ENCODE measurements at regions not wholly inside any gene's neighbourhood (a gene's known extent, or its start where the extent isn't known, plus 50 kb on each side); places are given as distances from the start of the nearest gene placed in this dataset.

DNA sequence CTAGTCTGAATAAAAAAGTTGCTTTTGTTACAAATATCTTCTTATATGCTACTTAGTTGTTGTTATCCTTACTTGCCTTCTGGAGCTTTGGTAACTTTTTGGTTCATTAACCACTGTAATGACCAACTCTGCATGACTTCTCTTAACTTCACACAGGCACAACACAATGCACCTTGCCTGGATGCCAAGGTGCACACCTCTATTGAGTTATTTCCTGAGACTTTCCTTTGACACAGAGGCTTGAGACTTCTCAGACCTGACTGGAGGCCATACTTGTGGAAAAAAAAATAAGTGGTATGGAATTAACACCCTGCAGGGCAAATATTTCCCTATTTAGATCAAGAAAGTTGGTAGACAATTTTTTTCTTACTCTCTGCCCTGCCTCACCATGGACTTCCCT lies 1925.6 kb downstream of the EFNA5 start:
- no peak overlapping the region for H2BK20ac ChIP-seq (ENCODE audit: low read depth, low read length)
- H3K4me3 ChIP-seq (ENCODE audit: insufficient read depth, low read depth, low read length): no peak overlapping the region
- no peak overlapping the region for H2AFZ ChIP-seq (replicated peaks; ENCODE audit: low read length, poor library complexity)
- H4K20me1 ChIP-seq (ENCODE audit: insufficient read depth, low read length): no peaks in the 10 kb centered on the region
- ChIA-PET CTCF (no interaction called here), POLR2A (ENCODE audit: unreplicated experiment) (no interaction called here)
- no peak overlapping the region for H4K5ac ChIP-seq (ENCODE audit: low read depth, low read length)
- TF ChIP-seq CEBPB (IDR thresholded peaks at IDR 0.05; ENCODE audit: low read depth, low read length) (no peak), BHLHE40 (IDR thresholded peaks at IDR 0.05; ENCODE audit: low read depth, low read length) (no peak), RFX5 (IDR thresholded peaks at IDR 0.05; ENCODE audit: low read depth, low read length) (no peak), SMC3 (IDR thresholded peaks at IDR 0.05; ENCODE audit: low read depth, low read length) (no peak), CHD1 (IDR thresholded peaks at IDR 0.05; ENCODE audit: low read depth, low read length) (no peak), POLR2A (IDR thresholded peaks at IDR 0.05; ENCODE audit: low read depth, low read length) (no peak), NFE2L2 (IDR thresholded peaks at IDR 0.05; ENCODE audit: low read depth, low read length) (no peak), MAFK (IDR thresholded peaks at IDR 0.05; ENCODE audit: low read depth, low read length) (no peak), MXI1 (IDR thresholded peaks at IDR 0.05; ENCODE audit: borderline replicate concordance, low read depth, low read length) (no peak), RAD21 (IDR thresholded peaks at IDR 0.05; ENCODE audit: low read length) (no peak), MAZ (IDR thresholded peaks at IDR 0.05; ENCODE audit: borderline replicate concordance, low read depth, low read length) (no peak)
- TF ChIP-seq, protein P1, sequence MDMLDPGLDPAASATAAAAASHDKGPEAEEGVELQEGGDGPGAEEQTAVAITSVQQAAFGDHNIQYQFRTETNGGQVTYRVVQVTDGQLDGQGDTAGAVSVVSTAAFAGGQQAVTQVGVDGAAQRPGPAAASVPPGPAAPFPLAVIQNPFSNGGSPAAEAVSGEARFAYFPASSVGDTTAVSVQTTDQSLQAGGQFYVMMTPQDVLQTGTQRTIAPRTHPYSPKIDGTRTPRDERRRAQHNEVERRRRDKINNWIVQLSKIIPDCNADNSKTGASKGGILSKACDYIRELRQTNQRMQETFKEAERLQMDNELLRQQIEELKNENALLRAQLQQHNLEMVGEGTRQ (IDR thresholded peaks at IDR 0.05; ENCODE audit: low read depth, low read length): no peak
- H3K14ac ChIP-seq (replicated peaks; ENCODE audit: low read depth, low read length): no peak overlapping the region
- H2BK120ac ChIP-seq (ENCODE audit: low read depth, low read length): no peak overlapping the region
- in situ Hi-C loops (cut with MboI; ENCODE audit: low sequenced_read_pairs): no loop called here
- ATAC-seq (ENCODE audit: low read depth) (no peak), DNase-seq (no peak)
- no peak overlapping the region for H2BK5ac ChIP-seq (ENCODE audit: low read depth, low read length, poor library complexity, severe bottlenecking)
- no peak overlapping the region for H2AK9ac ChIP-seq (replicated peaks; ENCODE audit: low read depth, low read length, poor library complexity)
- H3K4me1 ChIP-seq (ENCODE audit: control insufficient read depth, insufficient read depth, low read length): no peaks in the 10 kb centered on the region
- H3K36me3 ChIP-seq (ENCODE audit: control insufficient read depth, insufficient read depth, low read length): no peaks in the 10 kb centered on the region
- no peaks in the 10 kb centered on the region for H3K79me1 ChIP-seq (ENCODE audit: low read depth in 1 of 2, low read length in 2 of 2)
- H3K9me3 ChIP-seq (ENCODE audit: control insufficient read depth, insufficient read depth, low read length): no peaks in the 10 kb centered on the region; the same call in 1 of the 2 replicates
- dilution Hi-C loops (cut with HindIII; ENCODE audit: low sequenced_read_pairs, unreplicated experiment): no loop called here
- H3K27me3 ChIP-seq (ENCODE audit: control insufficient read depth, insufficient read depth, low read length): no peaks in the 10 kb centered on the region
- H2AK5ac ChIP-seq (ENCODE audit: low read depth, low read length): no peak overlapping the region
- no peak overlapping the region for H3K9ac ChIP-seq (ENCODE audit: low read depth, low read length)
- H3K4me2 ChIP-seq (ENCODE audit: low read depth, low read length): no peak overlapping the region
- no peak overlapping the region for H2BK15ac ChIP-seq (ENCODE audit: low read depth, low read length)
- intact Hi-C loops (cut with micrococcal nuclease): no loop called here
- H3K4ac ChIP-seq (ENCODE audit: low read depth, low read length): no peak overlapping the region
- H4K8ac ChIP-seq (ENCODE audit: low read depth in 2 of 2, low read length in 2 of 2): no peak overlapping the region
- no TSS peak for BruUV-seq (replicated peaks)
- no peak overlapping the region for H3K18ac ChIP-seq (ENCODE audit: low read depth, low read length)
- H3K27ac ChIP-seq (ENCODE audit: insufficient read depth, low read length): no peak overlapping the region
- no peaks in the 10 kb centered on the region; the same call in 1 of the 2 replicates for H3K9me1 ChIP-seq (ENCODE audit: insufficient read depth, low read length)
- no peak overlapping the region for H3K23ac ChIP-seq (ENCODE audit: low read depth, low read length)
- no peak overlapping the region for H3K56ac ChIP-seq (ENCODE audit: extremely low read depth, insufficient read depth, low read length)
- no peak overlapping the region for H4K91ac ChIP-seq (ENCODE audit: insufficient read depth, low read depth, low read length)

All from IMR-90 (cell line).